22Rv1 (cell line): ENCODE measurements at regions not wholly inside any gene's neighbourhood (a gene's known extent, or its start where the extent isn't known, plus 50 kb on each side); places are given as distances from the start of the nearest gene placed in this dataset.

Source experiments
- CTCF ChIP-seq: fragments of 450-650 bp; IDR thresholded peaks from 2 replicates; pipeline ENCODE4 v1.5.1; 2017; ENCODE audit warnings: mild to moderate bottlenecking
- ZFX ChIP-seq: fragments of 450-650 bp; IDR thresholded peaks from 2 replicates; pipeline ENCODE4 v1.6.1; 2017; ENCODE audit warnings: antibody characterized with exemption, borderline replicate concordance

- no peak for TF ChIP-seq CTCF
- no peak for TF ChIP-seq ZFX
Observed at GRCh38 chr2:136179602-136179975, 61.6 kb upstream of the CXCR4 start.
